Activated naive CD4-positive, alpha-beta T cell treated with anti-CD3 and anti-CD28 coated beads for 36 hours (primary cell): ENCODE measurements at regions not wholly inside any gene's neighbourhood (a gene's known extent, or its start where the extent isn't known, plus 50 kb on each side); places are given as distances from the start of the nearest gene placed in this dataset.
"Not testable (repeated sequence)": the region's sequence is repeated elsewhere in the genome, so short reads cannot be mapped to it uniquely, and the experiment has no call there.

ENCODE experiments used
- CTCF ChIA-PET: fragments of 350-600 bp; sonication (Branson Sonifier 250); formaldehyde crosslinking; loops from one replicate; lab custom pipeline; 2021; ENCODE audit warnings: antibody characterized with exemption; lab: Charles Lee
- DNase-seq: peaks from one replicate; pipeline ENCODE4 v3.0.0-alpha.2; 2020
- H3K27ac Mint-ChIP-seq: one replicate; pipeline ENCODE4 v1.8.0; 2021; ENCODE audit warnings: mild to moderate bottlenecking, mixed read lengths
- H3K27me3 Mint-ChIP-seq: one replicate; pipeline ENCODE4 v1.8.0; 2021; ENCODE audit warnings: low read depth, mixed read lengths
- H3K36me3 Mint-ChIP-seq: one replicate; pipeline ENCODE4 v1.8.0; 2021; ENCODE audit warnings: low read depth, mixed read lengths
- H3K4me1 Mint-ChIP-seq: one replicate; pipeline ENCODE4 v1.8.0; 2021; ENCODE audit warnings: low read depth, mixed read lengths
- H3K4me3 Mint-ChIP-seq: one replicate; pipeline ENCODE4 v1.8.0; 2021; ENCODE audit warnings: mild to moderate bottlenecking, moderate library complexity, mixed read lengths
- H3K9me3 Mint-ChIP-seq: one replicate; pipeline ENCODE4 v1.8.0; 2021; ENCODE audit warnings: mixed read lengths
- intact Hi-C: fragments of 100-400 bp; cut with micrococcal nuclease; formaldehyde crosslinking; loops from one replicate; pipeline ENCODE4 v1.15.1; 2023

- intact Hi-C loops = no loop called here
- Mint-ChIP-seq H3K4me3 (no peak overlapping the region), H3K27me3 (no peaks in the 10 kb centered on the region), H3K4me1 (no peaks in the 10 kb centered on the region), H3K27ac (no peak overlapping the region), H3K36me3 (no peaks in the 10 kb centered on the region), H3K9me3 (peaks cover 3% of the 10 kb centered on the region)
- CTCF ChIA-PET = interaction anchor here (0.7 kb wide), 1 partner anchor 1134 kb away, joined by 3 read pairs; no protein-coding TSS in a partner anchor
- DNase-seq = no peak
Observed at GRCh38 chr2:144912206-144912605, 392.3 kb upstream of the ZEB2 start.

- CTCF ChIA-PET = no interaction called here
- Mint-ChIP-seq H3K36me3 (no peaks in the 10 kb centered on the region), H3K9me3 (peaks cover 4% of the 10 kb centered on the region), H3K4me1 (no peaks in the 10 kb centered on the region), H3K27me3 (no peaks in the 10 kb centered on the region), H3K27ac (no peak overlapping the region), H3K4me3 (no peak overlapping the region)
- DNase-seq = no peak
- intact Hi-C loops = no loop called here
Observed at GRCh38 chr2:144905956-144906355, 386.0 kb upstream of the ZEB2 start.

- Mint-ChIP-seq H3K9me3 (peaks cover 7% of the 10 kb centered on the region), H3K4me3 (no peak overlapping the region), H3K27me3 (no peaks in the 10 kb centered on the region), H3K27ac (no peak overlapping the region), H3K36me3 (peaks cover 1% of the 10 kb centered on the region), H3K4me1 (no peaks in the 10 kb centered on the region)
- DNase-seq = no peak
- intact Hi-C loops = no loop called here
- CTCF ChIA-PET = no interaction called here
Observed at GRCh38 chr2:144904612-144905011, 384.7 kb upstream of the ZEB2 start.

- H3K4me3 Mint-ChIP-seq, DNase-seq, H3K27me3 Mint-ChIP-seq, H3K9me3 Mint-ChIP-seq, H3K4me1 Mint-ChIP-seq, H3K27ac Mint-ChIP-seq, H3K36me3 Mint-ChIP-seq, CTCF ChIA-PET, intact Hi-C loops: not testable (repeated sequence)
Observed at GRCh38 chr2:144903045-144903444, 383.1 kb upstream of the ZEB2 start.

- H3K4me3 Mint-ChIP-seq, H3K36me3 Mint-ChIP-seq, H3K9me3 Mint-ChIP-seq, intact Hi-C loops, CTCF ChIA-PET, H3K27ac Mint-ChIP-seq, H3K27me3 Mint-ChIP-seq, H3K4me1 Mint-ChIP-seq, DNase-seq: not testable (repeated sequence)
Observed at GRCh38 chr2:144901386-144901785, 381.5 kb upstream of the ZEB2 start.

- no peak overlapping the region for H3K27ac Mint-ChIP-seq
- H3K36me3 Mint-ChIP-seq = peaks cover 1% of the 10 kb centered on the region
- H3K4me1 Mint-ChIP-seq = no peaks in the 10 kb centered on the region
- peaks cover 2% of the 10 kb centered on the region for H3K9me3 Mint-ChIP-seq
- no peak overlapping the region for H3K4me3 Mint-ChIP-seq
- no peaks in the 10 kb centered on the region for H3K27me3 Mint-ChIP-seq
- CTCF ChIA-PET = no interaction called here
- no peak for DNase-seq
- intact Hi-C loops = no loop called here
Observed at GRCh38 chr2:144896341-144896740, 376.4 kb upstream of the ZEB2 start.

GRCh38 chr2:144894612-144895599 lies 375.0 kb upstream of the ZEB2 start:
- Mint-ChIP-seq H3K9me3 (no peaks in the 10 kb centered on the region), H3K4me1 (no peaks in the 10 kb centered on the region), H3K27ac (no peak overlapping the region), H3K27me3 (no peaks in the 10 kb centered on the region), H3K4me3 (no peak overlapping the region), H3K36me3 (no peaks in the 10 kb centered on the region)
- CTCF ChIA-PET = no interaction called here
- DNase-seq = no peak
- intact Hi-C loops = no loop called here

- DNase-seq = no peak
- Mint-ChIP-seq H3K4me1 (no peaks in the 10 kb centered on the region), H3K27ac (no peak overlapping the region), H3K36me3 (no peaks in the 10 kb centered on the region), H3K9me3 (no peaks in the 10 kb centered on the region), H3K27me3 (no peaks in the 10 kb centered on the region), H3K4me3 (no peak overlapping the region)
- CTCF ChIA-PET = no interaction called here
- intact Hi-C loops = no loop called here
Observed at GRCh38 chr2:144893464-144893863, 373.5 kb upstream of the ZEB2 start.

GRCh38 chr2:144890828-144891227 lies 370.9 kb upstream of the ZEB2 start:
- no peak overlapping the region for H3K27ac Mint-ChIP-seq
- no peak overlapping the region for H3K4me3 Mint-ChIP-seq
- CTCF ChIA-PET = no interaction called here
- DNase-seq = no peak
- intact Hi-C loops = no loop called here
- H3K4me1 Mint-ChIP-seq = no peaks in the 10 kb centered on the region
- no peaks in the 10 kb centered on the region for H3K27me3 Mint-ChIP-seq
- no peaks in the 10 kb centered on the region for H3K36me3 Mint-ChIP-seq
- H3K9me3 Mint-ChIP-seq = no peaks in the 10 kb centered on the region

GRCh38 chr2:144889348-144889747 lies 369.4 kb upstream of the ZEB2 start:
- Mint-ChIP-seq H3K4me3 (no peak overlapping the region), H3K36me3 (no peaks in the 10 kb centered on the region), H3K27me3 (no peaks in the 10 kb centered on the region), H3K9me3 (no peaks in the 10 kb centered on the region), H3K27ac (no peak overlapping the region), H3K4me1 (no peaks in the 10 kb centered on the region)
- no peak for DNase-seq
- CTCF ChIA-PET = no interaction called here
- intact Hi-C loops = no loop called here

- Mint-ChIP-seq H3K4me1 (no peaks in the 10 kb centered on the region), H3K4me3 (no peak overlapping the region), H3K36me3 (no peaks in the 10 kb centered on the region), H3K9me3 (no peaks in the 10 kb centered on the region), H3K27ac (no peak overlapping the region), H3K27me3 (no peaks in the 10 kb centered on the region)
- CTCF ChIA-PET = no interaction called here
- intact Hi-C loops = no loop called here
- no peak for DNase-seq
Observed at GRCh38 chr2:144886862-144887261, 366.9 kb upstream of the ZEB2 start.

GRCh38 chr2:144877893-144878292 lies 358.0 kb upstream of the ZEB2 start:
- Mint-ChIP-seq H3K27me3 (peaks cover 2% of the 10 kb centered on the region), H3K36me3 (no peaks in the 10 kb centered on the region), H3K4me3 (no peak overlapping the region), H3K9me3 (no peaks in the 10 kb centered on the region), H3K4me1 (no peaks in the 10 kb centered on the region), H3K27ac (no peak overlapping the region)
- no peak for DNase-seq
- CTCF ChIA-PET = no interaction called here
- intact Hi-C loops = no loop called here

GRCh38 chr2:144876013-144876412 lies 356.1 kb upstream of the ZEB2 start:
- Mint-ChIP-seq H3K27me3 (peaks cover 2% of the 10 kb centered on the region), H3K4me3 (no peak overlapping the region), H3K4me1 (no peaks in the 10 kb centered on the region), H3K27ac (no peak overlapping the region), H3K9me3 (no peaks in the 10 kb centered on the region), H3K36me3 (no peaks in the 10 kb centered on the region)
- CTCF ChIA-PET = no interaction called here
- intact Hi-C loops = no loop called here
- DNase-seq = no peak
